NCI-H1105 treated with DMSO at 0.1 percent for 48 hours (cell line): ENCODE measurements at regions not wholly inside any gene's neighbourhood (a gene's known extent, or its start where the extent isn't known, plus 50 kb on each side); places are given as distances from the start of the nearest gene placed in this dataset.

Source experiments
- DNase-seq: peaks from one replicate; lab custom pipeline; 2025; lab: John Stamatoyannopoulos, UW

DNA sequence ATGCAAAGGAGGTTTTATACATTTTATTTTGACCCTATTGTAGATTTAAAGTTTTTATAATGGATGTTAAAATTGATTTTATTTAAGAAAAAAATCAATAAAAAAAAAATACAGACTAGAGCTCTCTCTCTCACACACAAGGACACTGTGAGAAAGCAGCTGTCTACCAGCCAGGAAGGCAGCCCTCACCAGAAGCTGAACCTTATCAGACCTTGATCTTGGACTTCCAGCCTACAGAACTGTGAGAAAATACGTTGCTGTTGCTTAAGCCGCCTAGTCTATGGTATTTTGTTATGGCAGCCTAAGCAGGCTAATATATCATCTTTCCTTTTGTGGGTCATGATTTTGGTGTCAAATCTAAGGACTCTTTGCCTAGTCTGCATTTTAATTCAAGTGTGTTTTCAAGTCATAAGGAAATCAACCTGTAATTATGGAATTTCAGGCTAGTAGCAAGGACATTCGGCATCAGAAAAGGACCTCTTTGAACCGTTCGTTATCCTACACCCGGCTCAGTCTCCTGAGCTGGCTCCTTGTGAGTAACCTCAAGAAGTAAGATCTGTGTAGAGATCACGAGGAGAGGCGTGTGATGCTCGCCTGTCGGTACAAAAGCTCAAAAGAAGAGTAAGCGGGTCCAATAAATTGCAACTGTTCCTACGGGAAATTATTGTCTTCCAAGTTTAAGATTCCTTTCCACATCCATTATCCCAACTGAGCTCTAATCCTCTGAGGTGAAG, 98.2 kb downstream of the PDCL3 start:
- no peak for DNase-seq

DNA sequence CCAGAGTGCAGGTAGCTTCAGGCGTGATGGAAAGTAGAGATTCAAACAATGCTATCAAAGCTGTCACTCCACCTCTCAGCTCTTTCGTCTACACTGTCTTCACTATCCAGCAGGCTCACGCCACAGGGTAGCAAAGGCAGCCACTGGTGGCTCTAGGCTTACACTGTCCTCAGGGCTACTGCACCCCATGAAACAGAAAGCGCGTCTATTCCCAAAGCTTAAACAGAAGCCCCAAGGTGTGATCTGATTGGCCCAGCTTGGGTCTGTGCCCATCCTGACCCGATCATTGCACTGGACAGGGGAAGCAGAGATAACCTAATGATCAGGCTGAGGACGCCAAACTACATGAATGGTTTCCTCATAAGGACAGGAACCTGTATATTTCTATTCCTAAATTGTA, 100.1 kb downstream of the PDCL3 start:
- no peak for DNase-seq

DNA sequence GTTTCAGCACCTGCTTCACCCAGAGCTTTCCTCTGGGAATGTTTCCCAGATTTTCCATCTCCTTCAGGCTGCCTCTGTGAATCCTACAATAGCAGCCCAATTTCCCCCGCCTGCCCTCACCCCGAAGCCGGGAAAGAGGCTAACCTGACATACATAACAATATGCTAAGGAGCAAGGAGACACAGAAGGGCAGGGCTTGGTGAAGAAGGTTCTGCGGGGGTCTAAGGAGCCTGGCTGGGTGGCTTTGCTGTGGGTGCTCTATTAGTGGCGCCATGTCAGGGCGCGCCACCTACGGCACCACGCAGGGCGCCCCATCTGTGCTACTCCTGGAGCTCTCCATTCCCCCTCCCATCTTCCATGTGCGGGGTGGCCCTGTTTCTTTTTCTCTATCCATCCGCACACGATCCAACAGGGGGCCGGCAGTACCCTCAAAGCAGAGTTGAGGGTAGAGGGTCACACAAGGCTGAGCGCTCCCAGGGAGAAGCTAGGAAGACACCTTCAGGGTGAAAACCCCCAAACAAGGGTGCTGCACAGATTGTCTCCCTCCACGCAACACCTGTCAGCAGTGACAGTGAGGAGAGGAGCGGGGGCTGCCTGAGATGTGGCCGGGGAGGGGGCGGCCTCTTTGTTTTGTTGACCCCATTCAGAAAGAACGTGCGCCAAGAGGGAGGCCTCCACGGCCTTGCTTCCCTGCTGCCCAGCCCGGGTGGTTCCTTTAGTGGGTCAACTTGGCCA, 101.4 kb downstream of the PDCL3 start:
- no peak for DNase-seq

DNA sequence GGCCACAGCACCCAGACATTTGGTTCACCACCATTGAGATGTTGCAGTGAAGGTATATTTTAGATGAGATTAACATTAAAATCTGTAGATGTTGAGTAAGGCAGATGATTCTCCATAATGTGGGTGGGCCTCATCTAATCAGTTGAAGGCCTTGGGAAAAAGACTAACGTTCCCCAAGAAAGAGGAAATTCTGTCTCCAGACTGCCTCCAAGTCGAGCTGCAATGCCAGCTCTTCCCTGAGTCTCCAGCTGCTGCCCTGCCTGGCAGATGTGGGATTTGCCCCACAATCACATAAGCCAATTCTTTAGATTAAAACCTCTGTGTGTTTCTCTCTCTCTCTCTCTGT, 101.9 kb downstream of the PDCL3 start:
- DNase-seq: no peak

DNA sequence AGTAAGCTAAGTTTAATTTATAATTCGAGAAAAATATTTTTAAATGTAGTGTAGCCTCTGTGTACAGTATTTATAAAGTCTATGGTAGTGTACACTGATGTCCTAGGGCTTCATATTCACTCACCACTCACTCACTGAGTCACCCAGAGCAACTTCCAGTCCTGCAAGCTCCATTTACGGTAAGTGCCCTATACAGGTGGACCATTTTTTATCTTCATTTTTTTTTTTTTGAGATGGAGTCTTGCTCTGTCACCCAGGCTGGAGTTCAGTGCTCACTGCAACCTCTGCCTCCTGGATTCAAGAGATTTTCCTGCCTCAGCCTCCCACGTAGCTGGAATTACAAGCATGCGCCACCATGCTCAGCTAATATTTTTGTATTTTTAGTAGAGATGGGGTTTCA, 104.2 kb downstream of the PDCL3 start:
- no peak for DNase-seq

DNA sequence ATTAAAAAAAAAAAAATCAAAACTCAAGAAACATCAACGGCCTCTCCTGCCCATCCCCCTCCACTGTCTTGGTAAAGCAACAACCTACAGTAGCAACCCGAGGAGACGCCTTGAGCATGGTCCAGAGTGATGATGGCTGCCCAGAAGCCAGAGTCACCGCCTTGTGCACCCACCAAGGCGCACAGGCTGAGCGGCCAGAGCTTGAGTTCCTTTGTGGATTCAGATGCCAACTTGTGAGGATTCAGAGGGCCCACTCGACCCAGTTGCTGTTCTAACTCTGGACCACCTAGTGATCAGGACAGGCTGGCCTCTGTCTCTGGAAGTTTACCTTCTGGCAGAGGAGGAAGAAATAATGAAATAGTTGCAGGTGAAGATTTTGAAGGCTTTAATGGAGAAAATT, 105.0 kb downstream of the PDCL3 start:
- DNase-seq: no peak

DNA sequence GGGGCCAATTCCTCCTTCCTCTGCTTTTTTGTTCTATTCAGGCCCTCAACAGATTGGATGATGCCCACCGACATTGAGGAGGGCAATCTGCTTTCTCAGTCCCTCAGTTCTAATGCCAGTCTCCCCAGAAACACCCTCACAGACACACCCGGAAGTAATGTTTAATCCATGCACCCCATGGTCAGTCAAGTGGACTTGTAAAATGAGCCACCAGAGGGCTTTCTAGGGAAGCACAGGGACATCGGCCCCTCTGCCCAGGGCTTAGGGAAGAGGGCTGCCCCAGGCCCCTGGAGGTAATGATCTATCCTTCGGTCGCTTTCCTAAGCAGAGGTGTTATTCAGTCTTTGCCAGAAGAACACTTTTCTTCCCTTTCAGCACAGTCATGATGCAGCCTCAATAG, 107.4 kb downstream of the PDCL3 start:
- no peak for DNase-seq

DNA sequence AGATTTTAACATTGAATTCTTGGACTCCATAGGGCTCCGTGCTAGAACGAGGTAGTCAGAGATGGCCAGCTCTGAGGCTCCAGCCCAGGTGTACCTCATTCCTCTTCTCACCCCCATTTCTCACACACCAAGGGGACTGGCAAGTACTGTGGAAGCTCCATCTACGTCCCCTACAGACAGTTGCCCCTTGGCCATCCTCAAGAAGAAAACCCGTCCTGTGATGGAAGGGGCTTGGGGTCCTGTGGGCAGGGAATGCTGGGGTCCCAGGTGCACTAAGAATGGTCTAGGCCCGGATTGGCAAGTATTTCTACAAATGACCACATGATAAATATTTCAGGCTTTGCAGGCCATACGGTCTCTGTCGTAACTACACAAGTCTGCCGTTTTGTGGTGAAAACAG, 110.3 kb downstream of the PDCL3 start:
- no peak for DNase-seq

DNA sequence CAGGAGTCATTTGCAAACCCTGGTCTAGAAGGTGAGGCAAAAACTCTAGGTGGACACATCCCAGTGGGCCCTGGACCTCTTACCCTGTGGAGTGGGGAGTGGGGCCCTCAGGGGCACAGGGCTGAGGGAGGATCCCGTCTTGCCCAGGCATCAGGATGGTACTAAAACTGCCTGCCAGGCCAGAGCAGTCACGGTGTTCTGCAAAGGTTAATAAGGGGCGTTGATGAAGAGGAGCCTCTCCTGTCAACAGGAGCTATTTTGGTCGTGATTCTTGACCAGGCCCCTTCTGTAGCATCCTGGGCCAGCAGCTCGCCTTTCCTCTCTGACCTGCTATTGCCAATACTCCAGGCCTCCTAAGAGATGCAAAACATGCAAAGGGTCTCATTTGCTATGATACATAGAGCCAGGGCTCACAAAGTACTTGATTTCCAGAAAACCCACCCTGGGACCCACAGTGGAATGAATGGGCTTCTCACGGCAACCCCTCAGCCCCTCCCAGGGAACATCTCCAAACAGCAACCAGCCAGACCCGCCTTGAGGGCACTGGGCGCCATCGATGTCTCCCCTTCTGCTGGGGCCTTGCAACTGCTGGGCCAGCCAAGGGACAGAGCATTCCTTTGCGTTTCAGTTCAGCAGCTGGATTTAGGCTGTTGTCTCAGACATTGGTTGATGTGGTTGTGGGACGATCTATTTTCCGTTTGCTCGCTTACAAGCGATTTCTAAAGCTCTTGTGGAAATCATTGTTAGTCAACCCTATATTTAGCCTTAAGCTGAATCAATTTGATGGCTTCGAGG, 111.1 kb downstream of the PDCL3 start:
- DNase-seq: no peak

DNA sequence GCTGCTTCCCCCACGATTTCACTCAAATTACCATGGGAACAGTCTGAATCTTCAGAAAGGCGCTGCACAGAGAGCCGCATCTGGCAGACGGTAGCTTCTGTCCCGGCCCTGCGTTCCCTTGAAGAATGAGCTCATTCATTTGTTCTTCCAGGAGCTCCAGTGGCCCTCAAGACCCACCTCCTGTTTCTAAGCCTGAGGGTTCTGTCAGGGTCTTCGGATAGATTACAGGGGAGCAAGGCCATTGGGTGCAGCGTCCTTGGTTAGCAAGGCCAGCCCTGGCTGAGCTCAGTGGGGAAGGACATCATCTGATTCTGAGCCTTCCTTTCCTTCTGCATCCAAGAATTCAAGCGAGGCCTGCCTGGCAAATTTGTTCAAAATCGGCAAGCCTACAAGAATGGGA, 111.9 kb downstream of the PDCL3 start:
- no peak for DNase-seq

DNA sequence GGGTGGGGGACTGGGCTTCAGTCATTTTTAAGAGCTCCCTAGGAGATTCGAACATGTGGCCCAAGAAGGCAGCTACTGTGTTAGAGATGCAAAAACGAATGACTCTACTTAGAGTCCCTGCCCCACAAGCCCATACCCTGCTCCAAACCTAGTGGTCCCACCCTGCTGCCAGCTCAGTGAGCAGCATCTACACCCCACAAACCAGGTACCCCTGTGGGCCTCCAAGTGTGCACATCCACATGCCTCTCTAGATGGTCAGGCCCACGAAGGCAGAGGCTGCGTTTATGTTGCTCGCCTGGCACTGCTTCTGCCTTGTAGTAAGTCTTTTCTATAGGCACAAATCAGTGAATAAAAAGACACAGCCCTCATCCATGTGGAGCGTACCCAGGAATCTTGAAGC, 112.6 kb downstream of the PDCL3 start:
- no peak for DNase-seq

DNA sequence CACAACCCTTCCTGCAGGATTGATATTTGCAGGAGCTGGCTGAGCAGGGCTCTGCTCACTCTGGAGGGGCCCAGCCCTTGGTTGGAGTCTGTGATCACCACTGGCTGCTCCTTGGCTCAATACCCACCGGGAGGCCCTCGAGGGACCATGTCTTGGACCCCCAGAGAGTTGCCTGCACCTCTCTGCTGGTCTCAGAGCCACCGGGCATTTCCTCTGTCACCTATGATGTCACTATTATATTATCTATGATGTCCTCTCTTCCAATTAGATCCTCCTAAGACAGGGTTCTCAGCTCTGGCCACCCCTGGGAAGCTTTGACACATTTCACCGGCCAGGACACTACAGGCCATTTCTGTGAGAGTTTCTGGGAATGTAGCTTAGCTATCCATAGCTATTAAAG, 113.1 kb downstream of the PDCL3 start:
- DNase-seq: no peak

DNA sequence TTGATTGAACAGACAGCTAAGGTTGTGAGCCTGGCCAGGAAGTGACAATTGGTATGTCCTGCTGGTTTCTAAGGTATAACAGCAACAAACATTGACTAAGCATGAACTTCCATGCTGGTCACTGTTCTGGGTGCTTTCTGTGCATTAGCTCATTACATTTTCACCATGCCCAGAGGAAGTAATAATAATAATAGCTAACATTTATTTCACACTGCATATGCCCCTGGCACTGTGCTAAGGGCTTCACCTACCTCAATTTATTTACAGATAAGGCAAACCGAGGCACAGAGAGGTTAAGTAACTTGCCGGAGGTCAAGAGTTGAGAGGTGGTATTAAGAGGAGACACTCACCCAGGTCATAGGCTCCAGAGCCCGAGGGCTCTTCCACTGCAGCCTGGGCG, 113.6 kb downstream of the PDCL3 start:
- no peak for DNase-seq

DNA sequence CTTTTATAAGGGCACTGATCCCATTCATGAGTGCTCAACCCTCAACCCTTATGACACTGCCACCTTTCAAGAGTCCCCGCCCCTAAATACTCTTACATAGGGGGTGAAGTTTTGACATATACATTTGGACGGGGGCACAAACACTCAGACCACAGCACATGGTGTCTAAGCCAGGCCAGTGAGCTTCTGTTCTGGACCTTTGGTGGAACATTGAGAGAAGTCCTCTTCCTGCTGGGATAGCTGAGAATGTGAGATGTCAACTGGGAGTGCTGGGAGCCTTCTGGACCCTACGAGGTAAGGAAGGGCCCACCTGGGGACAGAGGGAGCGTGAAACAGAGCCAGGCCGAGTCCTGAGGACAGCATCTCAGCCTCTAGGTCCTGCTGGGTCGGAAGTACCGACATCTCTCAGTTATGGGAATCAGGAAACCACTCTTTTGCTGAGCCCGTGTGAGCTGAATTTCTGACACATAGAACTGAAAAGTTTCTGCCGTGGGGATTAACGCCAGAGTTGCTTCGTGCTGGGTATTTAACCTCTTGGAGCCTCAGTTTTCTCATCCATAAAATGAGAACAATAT, 114.9 kb downstream of the PDCL3 start:
- DNase-seq: no peak

DNA sequence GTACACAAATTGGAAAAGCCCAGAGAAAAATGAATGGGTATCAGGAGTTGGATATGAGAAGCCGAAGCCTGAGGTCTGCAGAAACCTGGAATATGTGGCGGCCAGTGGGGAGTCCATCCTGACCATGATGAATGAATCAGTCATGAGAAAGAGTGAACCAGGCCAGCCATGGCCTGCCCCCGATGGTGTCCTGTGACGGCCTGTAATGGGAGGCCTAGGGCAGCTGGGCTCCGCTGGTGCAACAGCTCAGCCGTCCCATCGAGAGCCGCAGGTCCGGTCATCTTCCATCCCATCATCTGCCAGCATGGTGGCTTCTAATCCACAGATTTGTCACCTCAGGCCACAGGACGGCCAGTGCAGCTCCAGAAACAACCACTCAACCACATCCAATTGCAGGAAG, 116.4 kb downstream of the PDCL3 start:
- no peak for DNase-seq

DNA sequence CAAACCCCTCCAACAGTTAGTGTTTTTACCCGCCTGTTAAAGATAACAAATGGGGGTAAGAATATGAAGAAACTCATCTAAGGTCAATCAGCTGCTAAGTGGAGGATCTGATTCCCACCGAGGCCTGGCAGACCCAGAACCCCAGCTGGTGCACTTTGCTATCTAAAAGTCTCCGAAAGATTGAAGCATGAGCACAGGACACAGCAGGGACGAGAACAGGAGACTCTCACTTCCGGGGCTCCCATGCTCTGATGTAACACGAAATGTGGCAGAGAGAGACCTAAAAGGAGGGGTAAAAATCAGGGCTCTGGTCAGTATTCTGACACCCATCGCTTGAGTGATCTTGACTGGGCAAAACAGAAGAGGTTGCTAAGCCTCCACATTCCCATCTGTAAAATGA, 119.7 kb downstream of the PDCL3 start:
- DNase-seq: no peak

DNA sequence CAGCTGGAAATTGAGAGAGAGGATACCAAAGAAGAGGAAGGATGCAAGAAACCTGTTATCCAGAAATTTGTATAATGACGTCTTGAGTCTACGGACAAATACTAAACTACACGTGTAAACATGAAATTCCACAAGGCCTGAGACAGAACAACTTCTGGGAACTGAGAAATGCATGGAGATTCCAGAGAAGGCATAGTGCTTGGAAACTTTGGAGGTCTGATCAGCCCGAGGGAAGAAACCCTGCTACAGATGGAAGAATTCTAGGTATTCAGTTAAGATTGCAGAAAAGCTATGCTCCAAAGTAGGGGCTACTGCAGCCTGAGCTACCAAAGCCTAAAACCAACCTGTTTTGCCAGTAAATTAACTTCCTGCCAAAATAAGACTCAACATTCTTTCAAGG, 120.4 kb downstream of the PDCL3 start:
- DNase-seq: no peak

DNA sequence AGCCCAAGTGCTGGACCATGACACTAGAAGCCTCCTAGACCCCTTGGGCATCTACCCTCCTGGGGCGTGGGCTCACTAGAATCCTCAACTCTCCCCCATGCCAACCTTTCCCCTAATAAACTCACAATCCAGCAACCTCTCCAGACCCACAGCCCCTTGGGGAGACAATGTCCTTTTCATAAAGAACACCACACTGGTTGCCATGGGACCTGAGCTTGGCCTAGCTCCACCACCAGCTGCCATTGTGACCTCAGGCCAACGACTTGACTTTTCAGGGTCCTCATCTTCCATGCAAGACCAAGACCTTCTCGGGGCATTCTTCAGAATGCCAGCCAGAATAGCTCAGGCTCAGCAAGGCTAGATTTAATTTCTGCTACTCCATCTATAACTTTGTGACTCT, 128.1 kb upstream of the NPAS2 start:
- DNase-seq: no peak

DNA sequence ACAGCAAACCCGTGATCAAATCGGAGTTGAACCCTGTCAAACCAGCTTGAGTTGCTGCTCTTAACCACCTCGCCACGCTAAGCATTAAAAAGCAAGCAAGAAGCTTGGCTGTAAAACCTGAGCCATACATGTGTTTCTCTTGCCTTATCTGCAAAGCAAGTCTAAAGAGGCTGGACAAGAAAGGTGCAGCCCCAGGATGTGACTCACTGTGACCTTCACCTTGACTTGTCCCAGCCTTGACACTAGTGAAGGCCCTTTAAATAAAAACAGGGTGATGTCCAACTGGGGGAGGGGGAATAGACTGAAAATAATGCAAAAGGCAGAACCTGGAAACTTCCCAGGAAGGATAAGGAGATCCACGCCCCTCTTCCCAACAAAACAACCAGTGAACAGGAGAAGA, 127.6 kb upstream of the NPAS2 start:
- no peak for DNase-seq

DNA sequence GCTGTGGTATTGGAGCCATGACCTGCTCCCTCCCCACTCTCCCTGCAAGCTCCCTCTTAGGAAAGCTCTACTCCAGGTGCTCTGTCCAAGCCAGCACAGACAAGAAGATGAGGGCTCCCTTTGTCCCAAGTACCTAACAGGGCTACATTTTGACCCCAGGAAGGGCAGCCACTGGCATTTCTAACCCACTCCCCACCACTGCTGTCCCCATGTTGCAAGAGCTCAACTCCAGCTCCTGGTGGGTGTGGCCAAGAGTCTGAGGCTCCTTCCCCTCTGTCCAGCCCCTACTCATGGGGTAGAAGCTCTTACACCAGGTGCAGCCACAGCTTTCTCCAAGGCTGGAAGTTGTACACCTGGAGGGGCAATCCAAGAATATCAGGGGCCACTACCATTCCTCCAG, 127.0 kb upstream of the NPAS2 start:
- no peak for DNase-seq

DNA sequence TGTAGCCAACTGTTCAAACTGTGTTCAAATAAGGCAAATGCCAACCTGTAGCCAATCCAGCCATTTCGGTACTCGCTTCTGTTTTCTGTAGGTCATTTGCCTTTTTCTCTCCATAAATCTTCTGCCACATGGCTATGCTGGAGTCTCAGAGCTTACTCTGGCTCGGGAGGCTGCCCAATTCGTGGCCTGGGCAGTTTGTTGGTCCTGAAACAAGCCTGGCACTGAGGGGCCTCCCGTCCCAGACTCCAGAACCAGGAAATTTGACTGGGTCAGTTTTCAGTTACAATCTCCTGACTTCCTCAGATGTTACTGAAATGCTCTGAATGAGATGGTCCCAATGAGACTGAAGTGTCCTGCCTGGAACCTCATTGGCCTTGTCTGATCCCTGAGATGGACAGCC, 120.8 kb upstream of the NPAS2 start:
- DNase-seq: no peak

DNA sequence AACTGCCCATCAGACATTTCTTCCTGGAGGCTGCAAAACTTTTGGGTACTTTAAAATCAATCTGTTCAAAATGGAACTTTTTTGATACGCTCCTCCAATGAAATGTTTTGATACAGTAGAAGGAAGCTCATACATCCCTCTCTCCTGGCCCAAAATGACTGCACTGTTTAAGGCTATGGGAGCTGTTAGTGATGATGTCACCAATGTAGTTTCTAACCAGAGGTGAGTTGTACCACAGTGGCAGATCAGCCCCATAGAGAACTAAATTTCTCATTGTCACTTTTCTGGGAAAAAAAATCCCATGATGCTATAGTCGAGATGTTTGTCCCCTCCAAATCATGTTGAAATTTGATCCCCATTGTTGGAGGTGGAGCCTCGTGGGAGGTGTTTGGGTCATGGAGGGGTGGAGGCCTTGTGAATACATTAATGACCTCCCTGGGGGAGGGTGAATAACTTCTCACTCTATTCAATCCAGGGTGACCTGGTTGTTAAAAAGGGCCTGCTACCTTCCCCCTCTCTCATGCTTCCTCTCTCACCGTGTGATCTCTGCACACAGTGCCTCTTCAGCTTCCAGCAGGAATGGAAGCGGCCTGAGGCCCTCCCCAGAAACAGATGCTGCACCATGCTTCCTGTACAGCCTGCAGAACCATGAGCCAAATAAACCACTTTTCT, 117.4 kb upstream of the NPAS2 start:
- DNase-seq: no peak
